ENCODE measurements at regions not wholly inside any gene's neighbourhood (a gene's known extent, or its start where the extent isn't known, plus 50 kb on each side); places are given as distances from the start of the nearest gene placed in this dataset.

GRCh38 chr3:145899241-145899640, 261.7 kb downstream of the PLOD2 start:
- H3K4me3 ChIP-seq: no peak overlapping the region
- no peak overlapping the region for H3K27ac ChIP-seq
- H3K9me3 ChIP-seq: no peaks in the 10 kb centered on the region
- DNase-seq (ENCODE audit: low spot score) (no peak), ATAC-seq (ENCODE audit: insufficient number of reproducible peaks, low FRiP score, low read depth) (no peak)
- no peaks in the 10 kb centered on the region for H3K36me3 ChIP-seq
- TF ChIP-seq CTCF (IDR thresholded peaks at IDR 0.05): no peak
- H3K27me3 ChIP-seq (replicated peaks; ENCODE audit: insufficient read depth): no peaks in the 10 kb centered on the region
- H3K4me1 ChIP-seq (ENCODE audit: control insufficient read depth in 1 of 2, low read depth in 2 of 2): peaks cover 2 to 13% of the 10 kb centered on the region in 2 donors

GRCh38 chr3:145900056-145900829, 260.7 kb downstream of the PLOD2 start:
- ATAC-seq (ENCODE audit: insufficient number of reproducible peaks, low FRiP score, low read depth) (no peak), DNase-seq (ENCODE audit: low spot score) (no peak)
- no peaks in the 10 kb centered on the region for H3K36me3 ChIP-seq
- H3K4me3 ChIP-seq: no peak overlapping the region
- no peak overlapping the region for H3K27ac ChIP-seq
- TF ChIP-seq CTCF (IDR thresholded peaks at IDR 0.05): no peak
- no peaks in the 10 kb centered on the region for H3K27me3 ChIP-seq (replicated peaks; ENCODE audit: insufficient read depth)
- H3K9me3 ChIP-seq: no peaks in the 10 kb centered on the region
- peaks cover 2 to 13% of the 10 kb centered on the region in 2 donors for H3K4me1 ChIP-seq (ENCODE audit: control insufficient read depth in 1 of 2, low read depth in 2 of 2)

GRCh38 chr3:145902166-145902565, 258.8 kb downstream of the PLOD2 start:
- no peak for DNase-seq (ENCODE audit: low spot score)
- peaks cover 2 to 13% of the 10 kb centered on the region in 2 donors for H3K4me1 ChIP-seq (ENCODE audit: control insufficient read depth in 1 of 2, low read depth in 2 of 2)
- no peak overlapping the region for H3K4me3 ChIP-seq
- H3K36me3 ChIP-seq: no peaks in the 10 kb centered on the region
- no peaks in the 10 kb centered on the region for H3K9me3 ChIP-seq
- TF ChIP-seq CTCF (IDR thresholded peaks at IDR 0.05): no peak
- H3K27ac ChIP-seq: no peak overlapping the region
- no peak for ATAC-seq (ENCODE audit: insufficient number of reproducible peaks, low FRiP score, low read depth)
- H3K27me3 ChIP-seq (replicated peaks; ENCODE audit: insufficient read depth): no peaks in the 10 kb centered on the region

- Histone ChIP-seq H3K4me1 (ENCODE audit: control insufficient read depth in 1 of 2, low read depth in 2 of 2) (peaks cover 2 to 5% of the 10 kb centered on the region in 2 donors), H3K36me3 (no peaks in the 10 kb centered on the region), H3K4me3 (no peak overlapping the region), H3K9me3 (no peaks in the 10 kb centered on the region), H3K27ac (no peak overlapping the region), H3K27me3 (replicated peaks; ENCODE audit: insufficient read depth) (no peaks in the 10 kb centered on the region)
- TF ChIP-seq CTCF (IDR thresholded peaks at IDR 0.05): no peak
- DNase-seq (ENCODE audit: low spot score) (no peak), ATAC-seq (ENCODE audit: insufficient number of reproducible peaks, low FRiP score, low read depth) (no peak)
These were observed 257.4 kb downstream of the PLOD2 start for GRCh38 chr3:145903472-145904013.

GRCh38 chr3:145904138-145904537, 256.8 kb downstream of the PLOD2 start:
- H3K36me3 ChIP-seq: no peaks in the 10 kb centered on the region
- ATAC-seq (ENCODE audit: insufficient number of reproducible peaks, low FRiP score, low read depth) (no peak), DNase-seq (ENCODE audit: low spot score) (no peak)
- no peak for TF ChIP-seq CTCF (IDR thresholded peaks at IDR 0.05)
- no peaks in the 10 kb centered on the region for H3K27me3 ChIP-seq (replicated peaks; ENCODE audit: insufficient read depth)
- no peak overlapping the region for H3K4me3 ChIP-seq
- no peak overlapping the region for H3K27ac ChIP-seq
- H3K9me3 ChIP-seq: no peaks in the 10 kb centered on the region
- peaks cover 0 to 2% of the 10 kb centered on the region in 2 donors for H3K4me1 ChIP-seq (ENCODE audit: control insufficient read depth in 1 of 2, low read depth in 2 of 2)
